OCI-LY7 (cell line): ENCODE measurements at regions not wholly inside any gene's neighbourhood (a gene's known extent, or its start where the extent isn't known, plus 50 kb on each side); places are given as distances from the start of the nearest gene placed in this dataset.

Source experiments
- BruUV-seq: library from RNA; stranded (reverse); fragments of 400-500 nt; replicated peaks from 2 replicates; lab custom pipeline; 2021; lab: Mats Ljungman, UMichigan
- CTCF ChIA-PET: fragments of 300-600 bp; sonication (Branson Sonifier 250); formaldehyde crosslinking; loops from one replicate; lab custom pipeline; 2022; ENCODE audit warnings: antibody characterized with exemption; ENCODE audit not compliant: unreplicated experiment; lab: Charles Lee
- POLR2A ChIA-PET: fragments of 300-600 bp; sonication (Branson Sonifier 250); formaldehyde crosslinking; loops from one replicate; lab custom pipeline; 2022; ENCODE audit warnings: antibody characterized with exemption; lab: Charles Lee
- DNase-seq: peaks from one replicate; pipeline ENCODE4 v3.0.0-alpha.2; 2015; ENCODE audit warnings: low spot score
- H2AFZ ChIP-seq: fragments of 200-600 bp; sonication (generic), shearing (Covaris generic); 2 replicates; pipeline ENCODE4 v1.6.1; 2014; ENCODE audit warnings: mild to moderate bottlenecking, antibody characterized with exemption, low read length, moderate library complexity
- H3K27ac ChIP-seq: fragments of 200-600 bp; sonication (generic); 2 replicates; pipeline ENCODE4 v1.5.1; 2014; ENCODE audit warnings: mixed run types, low read depth, mild to moderate bottlenecking, moderate library complexity, low read length, inconsistent platforms; ENCODE audit not compliant: poor library complexity, severe bottlenecking
- H3K36me3 ChIP-seq: fragments of 200-600 bp; sonication (generic); 2 replicates; pipeline ENCODE4 v1.6.1; 2014; ENCODE audit warnings: mild to moderate bottlenecking, antibody characterized with exemption, low read length, moderate library complexity, mixed read lengths; ENCODE audit not compliant: insufficient read depth
- H3K4me1 ChIP-seq: fragments of 200-600 bp; sonication (generic); 2 replicates; pipeline ENCODE4 v1.5.1; 2014; ENCODE audit warnings: mild to moderate bottlenecking, low read length; ENCODE audit not compliant: insufficient read depth, poor library complexity, severe bottlenecking
- H3K4me2 ChIP-seq: fragments of 200-600 bp; sonication (generic); 2 replicates; pipeline ENCODE4 v1.6.1; 2014; ENCODE audit warnings: mild to moderate bottlenecking, low read length
- H3K4me3 ChIP-seq: fragments of 200-600 bp; sonication (generic); 2 replicates; pipeline ENCODE4 v1.5.1; 2014; ENCODE audit warnings: mild to moderate bottlenecking, low read depth, low read length; ENCODE audit not compliant: poor library complexity, severe bottlenecking
- H3K79me2 ChIP-seq: fragments of 200-600 bp; sonication (generic); 2 replicates; pipeline ENCODE4 v1.6.1; 2016; ENCODE audit warnings: low read depth, mild to moderate bottlenecking, low read length, moderate library complexity, mixed read lengths; ENCODE audit not compliant: insufficient read depth
- H3K9me2 ChIP-seq: fragments of 200-600 bp; sonication (generic); 2 replicates; pipeline ENCODE4 v1.6.1; 2016; ENCODE audit warnings: mild to moderate bottlenecking, low read length, mixed read lengths; ENCODE audit not compliant: insufficient read depth
- H3K9me3 ChIP-seq: fragments of 200-600 bp; sonication (generic); 2 replicates; pipeline ENCODE4 v1.6.1; 2014; ENCODE audit warnings: mild to moderate bottlenecking, mixed run types, low read length, mixed read lengths
- H4K20me1 ChIP-seq: fragments of 200-600 bp; sonication (generic); 2 replicates; pipeline ENCODE4 v1.6.1; 2014; ENCODE audit warnings: mild to moderate bottlenecking, antibody characterized with exemption, low read length, moderate library complexity, mixed read lengths; ENCODE audit not compliant: insufficient read depth
- EZH2phosphoT487 ChIP-seq: fragments of 200-600 bp; sonication (generic); IDR thresholded peaks from 2 replicates; pipeline ENCODE4 v1.6.1; 2018; ENCODE audit warnings: low read depth, borderline replicate concordance, mild to moderate bottlenecking, mixed run types, antibody characterized with exemption, low read length, moderate library complexity, mixed read lengths
- intact Hi-C: fragments of 100-400 bp; cut with micrococcal nuclease; formaldehyde crosslinking; loops from one replicate; pipeline ENCODE4 v1.10.0; 2022; ENCODE audit not compliant: unreplicated experiment
- TF ChIP-seq, protein P1 (sequence below): fragments of 200-600 bp; sonication (generic); conservative IDR thresholded peaks from 2 replicates; pipeline ENCODE4 v1.5.1; 2014; ENCODE audit warnings: mild to moderate bottlenecking, antibody characterized with exemption, low read length, moderate library complexity, mixed read lengths

DNA sequence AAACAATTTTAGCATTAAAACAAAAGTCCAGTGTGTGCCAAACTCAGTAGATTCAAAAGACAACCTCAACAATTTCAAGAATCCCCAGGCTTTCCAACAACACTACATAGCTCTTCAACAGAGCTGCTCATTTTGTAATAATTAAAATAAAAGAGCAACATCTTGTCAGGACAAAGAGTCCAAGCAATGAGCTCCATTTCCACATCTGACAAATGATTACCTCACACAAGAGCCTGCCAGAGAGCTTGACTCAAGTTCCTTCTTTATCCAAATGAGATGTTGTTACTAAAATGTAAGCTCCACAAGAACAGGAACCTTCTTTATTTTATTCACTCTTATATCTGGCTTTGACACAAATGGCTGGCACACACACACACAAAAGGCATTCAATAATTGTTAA, 449.8 kb downstream of the HACE1 start:
- Histone ChIP-seq H3K27ac (no peak overlapping the region), H3K79me2 (no peaks in the 10 kb centered on the region), H3K9me3 (no peaks in the 10 kb centered on the region), H3K9me2 (no peaks in the 10 kb centered on the region), H3K4me2 (no peak overlapping the region), H3K36me3 (no peaks in the 10 kb centered on the region), H3K4me1 (no peaks in the 10 kb centered on the region), H2AFZ (no peak overlapping the region), H3K4me3 (no peak overlapping the region), H4K20me1 (no peaks in the 10 kb centered on the region)
- POLR2A ChIA-PET = interaction anchor here (0.7 kb wide), 1 partner anchor 9 kb away, joined by 4 read pairs; no protein-coding TSS in a partner anchor
- DNase-seq = no peak
- intact Hi-C loops = no loop called here
- no peak for TF ChIP-seq EZH2phosphoT487
- TF ChIP-seq, protein P1, sequence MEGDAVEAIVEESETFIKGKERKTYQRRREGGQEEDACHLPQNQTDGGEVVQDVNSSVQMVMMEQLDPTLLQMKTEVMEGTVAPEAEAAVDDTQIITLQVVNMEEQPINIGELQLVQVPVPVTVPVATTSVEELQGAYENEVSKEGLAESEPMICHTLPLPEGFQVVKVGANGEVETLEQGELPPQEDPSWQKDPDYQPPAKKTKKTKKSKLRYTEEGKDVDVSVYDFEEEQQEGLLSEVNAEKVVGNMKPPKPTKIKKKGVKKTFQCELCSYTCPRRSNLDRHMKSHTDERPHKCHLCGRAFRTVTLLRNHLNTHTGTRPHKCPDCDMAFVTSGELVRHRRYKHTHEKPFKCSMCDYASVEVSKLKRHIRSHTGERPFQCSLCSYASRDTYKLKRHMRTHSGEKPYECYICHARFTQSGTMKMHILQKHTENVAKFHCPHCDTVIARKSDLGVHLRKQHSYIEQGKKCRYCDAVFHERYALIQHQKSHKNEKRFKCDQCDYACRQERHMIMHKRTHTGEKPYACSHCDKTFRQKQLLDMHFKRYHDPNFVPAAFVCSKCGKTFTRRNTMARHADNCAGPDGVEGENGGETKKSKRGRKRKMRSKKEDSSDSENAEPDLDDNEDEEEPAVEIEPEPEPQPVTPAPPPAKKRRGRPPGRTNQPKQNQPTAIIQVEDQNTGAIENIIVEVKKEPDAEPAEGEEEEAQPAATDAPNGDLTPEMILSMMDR = no peak
- CTCF ChIA-PET = no interaction called here
- no TSS peak for BruUV-seq

DNA sequence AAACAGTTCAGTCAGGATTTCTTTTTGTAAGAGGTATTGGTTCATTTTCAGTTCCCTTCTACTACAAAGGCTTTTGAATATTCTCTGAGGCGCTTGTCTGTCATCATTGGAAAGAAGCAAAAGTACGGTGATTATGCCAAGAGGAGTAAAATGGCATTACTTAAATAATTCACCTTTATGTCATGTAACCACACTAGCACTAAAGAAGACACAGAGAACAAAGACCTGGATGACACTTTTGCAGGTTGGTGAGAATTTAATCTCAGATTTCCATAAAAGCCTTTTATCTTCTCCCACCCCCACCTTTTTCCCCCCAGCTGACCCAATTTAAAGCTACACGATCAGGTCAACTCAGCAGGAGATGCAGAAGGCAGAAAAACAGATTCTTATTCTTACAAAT, 451.8 kb downstream of the HACE1 start:
- H3K36me3 ChIP-seq = no peaks in the 10 kb centered on the region
- H3K4me1 ChIP-seq = no peaks in the 10 kb centered on the region
- H3K4me3 ChIP-seq = no peak overlapping the region
- TF ChIP-seq, protein P1 = no peak
- no peak for TF ChIP-seq EZH2phosphoT487
- ChIA-PET CTCF (no interaction called here), POLR2A (interaction anchor here (0.6 kb wide), 2 partner anchors 94 to 909 kb away, joined by 3 to 7 read pairs; no protein-coding TSS in a partner anchor)
- BruUV-seq = no TSS peak
- H2AFZ ChIP-seq = no peak overlapping the region
- no peaks in the 10 kb centered on the region for H3K9me3 ChIP-seq
- H3K4me2 ChIP-seq = no peak overlapping the region
- H4K20me1 ChIP-seq = no peaks in the 10 kb centered on the region
- H3K79me2 ChIP-seq = no peaks in the 10 kb centered on the region
- H3K27ac ChIP-seq = no peak overlapping the region
- intact Hi-C loops = no loop called here
- 0 out of 2 replicates have a peak, but pooled peaks cover 3% of the 10 kb centered on the region for H3K9me2 ChIP-seq
- DNase-seq = no peak

DNA sequence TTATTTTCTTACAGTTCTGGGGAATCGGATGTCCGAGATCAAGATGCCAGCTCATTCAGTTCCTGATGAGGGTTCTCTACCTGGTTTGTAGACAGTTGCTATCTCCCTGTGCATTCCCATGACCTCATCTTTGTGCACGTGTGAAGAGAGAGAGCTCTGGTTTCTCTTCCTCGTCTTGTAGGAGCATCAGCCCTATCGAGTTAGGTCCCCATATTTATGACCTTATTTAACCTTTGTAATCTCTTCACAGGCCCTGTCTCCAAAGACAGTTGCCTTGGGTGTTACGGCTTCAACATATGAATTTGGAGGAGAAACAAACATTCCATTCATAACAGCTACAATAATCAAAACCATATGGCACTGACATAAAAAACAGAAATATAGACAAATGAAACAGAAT, 455.3 kb downstream of the HACE1 start:
- Histone ChIP-seq H2AFZ (no peak overlapping the region), H3K36me3 (no peaks in the 10 kb centered on the region), H4K20me1 (no peaks in the 10 kb centered on the region), H3K9me2 (0 out of 2 replicates have a peak, but pooled peaks cover 3% of the 10 kb centered on the region), H3K4me2 (no peak overlapping the region), H3K27ac (no peak overlapping the region), H3K79me2 (no peaks in the 10 kb centered on the region), H3K9me3 (no peaks in the 10 kb centered on the region), H3K4me1 (no peaks in the 10 kb centered on the region), H3K4me3 (no peak overlapping the region)
- POLR2A ChIA-PET = interaction anchor here (1.1 kb wide), 1 partner anchor 169 kb away, joined by 3 read pairs; no protein-coding TSS in a partner anchor
- TF ChIP-seq, protein P1 = no peak
- TF ChIP-seq EZH2phosphoT487 = no peak
- intact Hi-C loops = no loop called here
- BruUV-seq = no TSS peak
- CTCF ChIA-PET = no interaction called here
- DNase-seq = no peak
